Spinal cord (tissue), 9 donors: ENCODE measurements at regions not wholly inside any gene's neighbourhood (a gene's known extent, or its start where the extent isn't known, plus 50 kb on each side); places are given as distances from the start of the nearest gene placed in this dataset.

Experiments
- DNase-seq, 6 donors: peaks; one replicate each; pipeline versions ENCODE4 v3.0.0 to v3.0.0-alpha.2; 2013 to 2015; ENCODE audit warnings: low spot score in 6 of 6, low read depth in 4 of 6
- H3K27ac ChIP-seq: one replicate; pipeline ENCODE4 v1.5.1; 2013; ENCODE audit warnings: low read depth, low read length, control low read depth
- H3K27me3 ChIP-seq: one replicate; pipeline ENCODE4 v1.6.1; 2013; ENCODE audit warnings: low read length; ENCODE audit not compliant: control insufficient read depth, insufficient read depth
- H3K36me3 ChIP-seq: one replicate; pipeline ENCODE4 v1.6.1; 2013; ENCODE audit warnings: low read length; ENCODE audit not compliant: control insufficient read depth, insufficient read depth
- H3K4me1 ChIP-seq: one replicate; pipeline ENCODE4 v1.6.1; 2013; ENCODE audit warnings: low read length; ENCODE audit not compliant: control insufficient read depth, insufficient read depth
- H3K4me3 ChIP-seq: one replicate; pipeline ENCODE4 v1.5.1; 2013; ENCODE audit warnings: low read depth, low read length, control low read depth
- H3K9me3 ChIP-seq: one replicate; pipeline ENCODE4 v1.6.1; 2013; ENCODE audit warnings: low read length; ENCODE audit not compliant: control insufficient read depth, insufficient read depth
- WGBS: methylation state at CpG from one replicate; pipeline ENCODE4 v1.1.5; 2013; ENCODE audit warnings: missing lambda C conversion rate; ENCODE audit not compliant: insufficient coverage; 5-methylcytosine and 5-hydroxymethylcytosine counted together
- donor health status: healthy.

DNA sequence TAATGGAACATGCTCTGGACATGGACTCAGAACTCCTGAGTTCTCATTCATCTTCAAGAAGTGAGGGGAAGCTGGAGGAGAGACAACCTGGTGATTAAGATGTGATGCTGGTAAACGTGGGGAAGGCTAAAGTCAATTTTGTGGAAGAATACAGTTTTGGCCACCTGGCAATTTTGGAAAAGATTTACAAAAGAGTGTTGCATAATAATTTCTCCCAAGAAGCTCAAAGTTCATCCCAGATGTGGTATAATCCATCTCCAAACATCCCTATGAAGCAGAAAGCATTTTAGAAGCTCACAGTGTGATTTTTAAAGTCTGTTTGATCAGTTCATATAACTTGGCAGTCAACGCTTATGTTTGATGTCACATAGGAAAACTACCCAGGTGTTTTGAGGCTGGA is 208.7 kb downstream of the LMX1A start:
- no peak overlapping the region for H3K27ac ChIP-seq
- H3K4me1 ChIP-seq: no peaks in the 10 kb centered on the region
- H3K36me3 ChIP-seq: no peaks in the 10 kb centered on the region
- H3K4me3 ChIP-seq: no peak overlapping the region
- 90% methylated on average over 2 of the region's 2 CpGs for WGBS
- H3K27me3 ChIP-seq: peaks cover 7% of the 10 kb centered on the region
- no peak for DNase-seq
- H3K9me3 ChIP-seq: no peaks in the 10 kb centered on the region

DNA sequence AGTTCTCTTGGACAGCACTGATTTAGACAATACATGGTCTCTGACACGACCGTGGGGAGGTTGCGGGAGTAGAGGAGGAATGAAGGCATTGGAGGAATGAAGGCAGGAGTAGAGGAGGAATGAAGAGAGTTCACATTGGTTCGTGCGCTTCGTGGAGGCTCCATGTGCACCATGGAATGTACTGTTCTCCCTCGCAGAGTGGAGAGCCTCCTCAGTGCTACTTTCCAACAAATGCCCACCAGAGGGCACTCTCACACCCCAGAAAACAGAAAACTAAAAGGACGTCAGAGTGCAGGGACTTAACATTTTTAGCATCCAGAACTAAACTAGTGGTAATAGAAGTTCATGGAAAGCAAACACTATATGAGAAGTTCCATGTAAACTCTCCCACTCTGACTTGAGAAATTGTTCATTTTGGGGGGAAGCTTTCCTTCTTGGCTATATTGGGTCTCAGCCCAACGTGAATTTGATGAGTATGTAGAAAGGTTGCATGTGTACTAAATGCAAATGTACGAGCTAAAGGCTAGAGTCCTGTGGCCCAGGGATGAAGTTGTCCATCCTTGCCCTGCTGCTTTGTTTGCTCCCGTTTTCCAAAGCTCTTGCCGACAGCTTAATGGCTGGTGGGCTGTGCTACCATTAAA is 211.6 kb downstream of the LMX1A start:
- DNase-seq: peak; percentile 52 to 95 (median 70)
- H3K27me3 ChIP-seq: peaks cover 12% of the 10 kb centered on the region
- WGBS: 26% methylated on average over 7 of the region's 12 CpGs
- H3K9me3 ChIP-seq: no peaks in the 10 kb centered on the region
- no peaks in the 10 kb centered on the region for H3K4me1 ChIP-seq
- no peaks in the 10 kb centered on the region for H3K36me3 ChIP-seq
- no peak overlapping the region for H3K27ac ChIP-seq
- H3K4me3 ChIP-seq: no peak overlapping the region

DNA sequence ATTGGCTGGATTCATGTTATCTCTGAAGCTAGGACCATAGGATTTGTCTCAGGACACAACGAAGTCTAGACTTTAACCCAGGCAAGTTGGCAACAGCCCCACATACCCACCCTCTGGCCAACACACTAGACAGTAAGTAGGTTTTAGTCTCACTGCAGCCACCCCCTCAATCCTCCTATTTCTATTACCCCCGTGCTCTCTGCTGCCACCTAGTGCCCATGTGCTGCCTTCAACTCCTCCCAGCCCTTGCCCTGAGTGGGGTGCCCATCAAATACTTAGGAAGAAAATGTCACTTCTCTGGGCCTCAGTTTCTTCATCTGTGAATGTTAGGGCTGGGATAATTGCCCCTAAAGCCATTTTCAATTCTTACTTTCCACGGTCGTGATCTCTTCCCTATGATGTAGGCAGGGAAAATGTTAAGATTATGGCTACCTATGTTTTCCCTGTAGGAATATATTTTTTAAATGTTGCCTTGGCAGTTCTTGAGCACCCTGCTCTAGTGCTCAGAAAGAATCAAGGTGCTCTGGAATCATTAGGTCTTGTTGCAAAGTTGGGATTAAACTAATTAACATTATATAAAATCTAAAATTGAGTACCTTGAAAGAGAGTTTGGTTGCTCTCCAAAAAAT is 213.0 kb downstream of the LMX1A start:
- WGBS: 60% methylated on average over 2 of the region's 4 CpGs
- Histone ChIP-seq H3K36me3 (no peaks in the 10 kb centered on the region), H3K4me3 (no peak overlapping the region), H3K27ac (no peak overlapping the region), H3K27me3 (peaks cover 12% of the 10 kb centered on the region), H3K9me3 (no peaks in the 10 kb centered on the region), H3K4me1 (no peaks in the 10 kb centered on the region)
- no peak for DNase-seq

DNA sequence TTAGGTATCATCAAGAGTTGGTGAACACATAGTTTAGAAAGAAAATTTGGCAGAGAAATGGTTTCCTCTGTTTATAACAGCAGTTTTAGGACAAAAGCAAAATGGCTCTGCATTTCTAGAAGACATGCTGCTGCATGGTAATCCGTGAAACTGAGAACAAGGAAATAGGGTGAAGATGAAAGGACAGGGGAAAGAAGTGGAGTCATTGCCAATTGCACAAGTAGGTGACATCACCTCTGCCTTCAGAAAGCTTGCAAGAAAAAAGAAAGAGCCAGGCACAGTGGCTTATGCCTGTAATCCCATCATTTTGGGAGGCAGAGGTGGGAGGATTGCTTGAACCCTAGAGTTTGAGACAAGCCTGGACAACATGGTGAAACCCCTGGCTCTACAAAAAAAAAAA is 217.6 kb downstream of the LMX1A start:
- H3K36me3 ChIP-seq: no peaks in the 10 kb centered on the region
- no peaks in the 10 kb centered on the region for H3K4me1 ChIP-seq
- WGBS: 90% methylated on average over 1 of the region's 1 CpG
- no peaks in the 10 kb centered on the region for H3K9me3 ChIP-seq
- DNase-seq: no peak
- no peak overlapping the region for H3K27ac ChIP-seq
- peaks cover 9% of the 10 kb centered on the region for H3K27me3 ChIP-seq
- no peak overlapping the region for H3K4me3 ChIP-seq

DNA sequence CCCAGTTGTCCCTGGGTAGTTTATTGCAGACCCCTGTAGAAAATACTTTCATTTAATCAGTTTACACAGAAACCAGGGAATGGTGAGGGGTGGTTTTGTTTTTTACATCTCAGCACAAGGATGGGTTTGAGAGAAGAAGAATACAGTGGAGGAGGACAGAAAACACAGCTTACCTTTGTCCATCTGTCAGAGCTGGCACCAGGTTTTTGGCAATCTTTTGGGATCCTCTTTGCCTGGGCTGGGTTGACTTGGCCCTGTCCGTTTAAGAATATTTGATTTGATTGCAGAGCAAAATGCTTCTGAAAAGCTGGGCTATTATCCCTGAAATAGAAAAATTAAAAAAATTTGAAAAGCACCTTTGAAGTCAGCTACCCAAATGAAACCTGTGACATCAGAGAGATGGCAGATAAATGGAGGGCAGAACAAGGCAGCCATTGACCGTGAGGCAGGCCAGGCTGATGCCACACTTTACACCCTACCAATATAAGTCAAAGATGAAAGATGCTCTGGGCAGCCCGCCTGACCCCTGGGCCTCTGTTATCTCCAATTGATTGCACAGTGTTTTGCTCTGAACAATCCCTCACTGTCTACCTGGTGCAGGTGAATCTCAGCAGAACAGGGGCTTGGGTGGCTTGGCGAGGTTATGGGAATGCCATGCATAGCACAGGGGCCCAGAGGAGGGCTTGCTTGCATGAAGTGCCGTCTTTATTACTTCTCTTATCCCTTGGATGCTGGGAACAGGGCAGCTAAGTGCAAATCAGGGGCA is 218.8 kb downstream of the LMX1A start:
- 82% methylated on average over 4 of the region's 5 CpGs for WGBS
- no peak overlapping the region for H3K4me3 ChIP-seq
- H3K36me3 ChIP-seq: no peaks in the 10 kb centered on the region
- no peaks in the 10 kb centered on the region for H3K4me1 ChIP-seq
- no peak for DNase-seq
- H3K27ac ChIP-seq: no peak overlapping the region
- H3K9me3 ChIP-seq: no peaks in the 10 kb centered on the region
- H3K27me3 ChIP-seq: peaks cover 6% of the 10 kb centered on the region

DNA sequence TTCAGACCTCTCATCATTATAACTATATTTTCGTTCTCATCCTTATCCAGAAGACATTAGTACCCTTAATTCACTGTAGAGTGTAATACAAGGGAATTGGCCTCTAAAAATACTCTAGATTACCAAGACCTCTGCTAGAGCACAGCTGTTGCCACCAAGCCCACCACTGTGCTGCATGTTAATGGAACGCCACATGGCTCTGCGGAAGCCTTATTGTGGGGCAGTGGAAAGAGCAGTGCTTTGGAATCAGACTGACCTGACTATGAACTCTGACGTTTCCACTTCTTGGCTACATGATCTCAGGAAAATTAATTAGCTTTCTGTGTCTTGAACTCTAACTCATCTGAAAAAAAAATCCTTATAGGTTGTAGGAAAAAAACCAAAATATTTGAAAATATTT is 222.1 kb downstream of the LMX1A start:
- peak in 1 of 6 donors; percentile 47 for DNase-seq
- Histone ChIP-seq H3K27me3 (no peaks in the 10 kb centered on the region), H3K36me3 (no peaks in the 10 kb centered on the region), H3K9me3 (no peaks in the 10 kb centered on the region), H3K27ac (no peak overlapping the region), H3K4me3 (no peak overlapping the region), H3K4me1 (no peaks in the 10 kb centered on the region)
- 50% methylated on average over 2 of the region's 4 CpGs for WGBS

DNA sequence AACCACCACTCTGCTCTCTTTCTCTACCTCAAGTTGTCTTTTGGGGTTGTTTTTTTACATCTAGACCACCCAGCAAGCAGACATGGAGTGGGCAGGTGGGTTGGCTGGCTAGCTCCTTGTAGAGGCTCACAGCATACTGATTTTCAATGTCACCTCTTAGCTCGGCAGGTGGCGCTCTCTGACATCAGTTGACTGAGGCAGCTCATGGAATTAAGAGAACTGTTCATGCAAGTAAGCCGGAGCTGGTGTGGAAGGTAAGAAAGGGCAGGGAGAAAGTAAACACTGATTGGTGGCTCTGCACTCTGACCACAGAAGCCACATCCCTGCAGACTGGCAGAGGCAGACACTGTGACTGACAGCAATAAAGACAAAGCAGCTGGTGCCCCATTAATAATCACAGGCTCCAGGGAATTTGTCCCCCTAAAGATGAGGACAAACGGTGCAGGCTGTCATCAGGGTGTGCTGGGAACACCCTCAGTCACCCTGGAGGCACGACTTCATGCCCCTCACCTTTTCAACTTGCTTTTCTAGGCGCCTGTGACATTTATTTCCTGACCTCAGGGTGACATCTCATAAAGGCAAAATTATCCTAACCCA is 226.8 kb downstream of the LMX1A start:
- no peak overlapping the region for H3K27ac ChIP-seq
- no peak overlapping the region for H3K4me3 ChIP-seq
- no peaks in the 10 kb centered on the region for H3K9me3 ChIP-seq
- H3K27me3 ChIP-seq: no peaks in the 10 kb centered on the region
- H3K36me3 ChIP-seq: no peaks in the 10 kb centered on the region
- no peaks in the 10 kb centered on the region for H3K4me1 ChIP-seq
- DNase-seq: peak in 5 of 6 donors; percentile 52 to 96 (median 71)
- WGBS: 0% methylated on average over 2 of the region's 6 CpGs

DNA sequence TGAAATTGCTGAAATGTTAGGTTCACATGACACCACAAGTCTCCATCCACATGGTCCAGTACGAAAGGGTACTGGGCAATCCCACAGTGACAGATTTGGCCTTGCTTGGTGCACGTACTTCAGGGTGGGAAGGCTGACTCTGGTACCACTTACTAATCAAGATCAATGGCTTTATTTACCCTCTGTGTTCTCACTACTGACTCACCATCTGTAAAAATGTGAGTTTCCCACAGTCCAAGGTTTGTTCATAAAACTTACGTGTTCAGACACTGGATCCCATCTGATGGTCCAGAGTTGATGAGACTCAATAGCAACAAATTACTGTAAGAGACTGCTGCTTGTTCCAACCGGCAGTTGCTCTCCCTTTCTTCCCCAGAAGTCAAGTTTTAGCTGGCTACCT is 231.7 kb downstream of the LMX1A start:
- Histone ChIP-seq H3K4me1 (no peaks in the 10 kb centered on the region), H3K4me3 (no peak overlapping the region), H3K27ac (no peak overlapping the region), H3K9me3 (no peaks in the 10 kb centered on the region), H3K36me3 (no peaks in the 10 kb centered on the region), H3K27me3 (peaks cover 9% of the 10 kb centered on the region)
- DNase-seq: no peak
- 100% methylated on average over 3 of the region's 4 CpGs for WGBS

DNA sequence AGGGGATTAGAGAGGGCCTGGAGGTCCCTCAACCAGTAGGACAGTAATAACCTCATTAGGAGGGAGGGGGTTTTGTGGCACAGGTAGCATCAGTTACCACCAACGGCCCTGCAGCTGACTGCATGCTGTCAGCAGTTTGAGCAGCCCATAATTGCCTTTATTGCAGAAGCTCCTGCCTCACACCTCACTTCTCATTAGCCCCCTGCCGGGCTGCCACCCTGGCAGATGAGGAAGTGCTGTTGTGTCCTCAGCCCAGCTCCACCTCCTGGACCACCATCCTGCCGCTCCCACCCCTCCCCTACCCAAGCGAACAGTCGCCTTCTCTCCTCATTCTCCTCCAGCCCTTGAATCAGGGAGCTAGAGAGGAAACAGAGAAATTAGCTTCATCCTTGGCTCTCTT is 237.4 kb downstream of the LMX1A start:
- H3K4me1 ChIP-seq: peaks cover 6% of the 10 kb centered on the region
- peaks cover 36% of the 10 kb centered on the region for H3K27me3 ChIP-seq
- no peaks in the 10 kb centered on the region for H3K36me3 ChIP-seq
- no peak overlapping the region for H3K4me3 ChIP-seq
- DNase-seq: peak in 1 of 6 donors; percentile 79
- 50% methylated on average over 1 of the region's 5 CpGs for WGBS
- no peak overlapping the region for H3K27ac ChIP-seq
- H3K9me3 ChIP-seq: no peaks in the 10 kb centered on the region
